GM21515 (cell line): ENCODE measurements at regions not wholly inside any gene's neighbourhood (a gene's known extent, or its start where the extent isn't known, plus 50 kb on each side); places are given as distances from the start of the nearest gene placed in this dataset.

Source experiments
- ATAC-seq: cut with Tn5 transposase; IDR thresholded peaks from one replicate; pipeline ENCODE4 v1.9.1; 2021; ENCODE audit not compliant: unreplicated experiment

DNA sequence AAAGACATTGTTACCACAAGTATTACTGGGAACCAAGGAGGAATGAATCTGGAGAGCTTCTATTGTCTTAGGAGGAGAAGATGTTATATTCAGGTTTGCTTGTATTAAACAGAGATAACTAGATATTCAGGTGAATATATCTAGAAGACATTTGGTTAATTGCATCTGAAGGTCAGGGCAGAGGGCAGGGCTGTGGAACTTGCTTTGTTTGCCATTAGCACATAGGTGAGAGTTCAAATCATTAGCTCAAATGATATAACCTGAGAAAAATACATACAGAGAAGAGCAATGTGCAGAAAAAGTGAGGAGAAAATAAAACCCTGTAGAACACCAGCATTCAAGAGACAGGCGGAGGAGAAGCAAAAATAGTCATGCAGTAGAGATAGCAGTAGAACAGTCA lies 116.8 kb downstream of the DNAJB9 start:
- ATAC-seq = no peak

DNA sequence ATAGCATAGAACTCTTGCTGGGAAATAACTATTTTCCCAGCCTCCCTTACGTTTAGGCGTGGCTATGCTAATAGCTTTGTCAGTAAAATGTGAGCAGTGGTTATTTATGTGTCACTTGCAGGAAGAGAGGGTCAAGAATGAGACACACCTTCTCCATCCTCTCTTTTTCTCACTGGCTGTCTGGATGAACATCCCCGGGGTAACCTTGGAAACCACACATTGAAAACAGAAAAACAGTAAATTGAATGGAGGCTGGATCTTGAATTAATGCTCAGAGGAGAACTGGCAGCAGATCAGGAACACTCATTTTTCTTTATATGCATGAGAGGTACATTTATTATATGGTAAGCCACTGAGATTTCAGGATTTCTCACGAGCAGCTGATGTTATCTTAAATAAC lies 127.6 kb downstream of the DNAJB9 start:
- no peak for ATAC-seq

DNA sequence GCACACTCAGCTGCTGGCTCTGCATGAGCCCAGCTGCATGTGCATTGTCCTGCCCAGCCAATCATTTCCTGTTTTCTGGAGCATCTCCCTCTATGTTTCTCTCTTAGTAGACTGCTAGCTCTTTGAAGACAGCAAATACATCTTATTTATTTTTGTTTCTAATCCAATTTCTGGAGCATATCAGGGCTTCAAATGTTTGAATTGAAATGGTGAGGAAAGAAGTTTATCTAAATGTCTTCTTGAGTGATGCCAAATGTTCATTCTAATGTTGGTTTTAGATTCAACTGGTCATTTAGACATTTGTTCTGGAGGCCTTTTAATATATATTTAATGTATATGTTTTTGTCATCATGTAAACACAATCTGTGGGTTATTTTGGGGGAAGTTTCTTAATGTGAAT lies 141.9 kb downstream of the DNAJB9 start:
- no peak for ATAC-seq

GRCh38 chr7:108716783-108717182 lies 147.1 kb downstream of the DNAJB9 start:
- ATAC-seq = no peak

DNA sequence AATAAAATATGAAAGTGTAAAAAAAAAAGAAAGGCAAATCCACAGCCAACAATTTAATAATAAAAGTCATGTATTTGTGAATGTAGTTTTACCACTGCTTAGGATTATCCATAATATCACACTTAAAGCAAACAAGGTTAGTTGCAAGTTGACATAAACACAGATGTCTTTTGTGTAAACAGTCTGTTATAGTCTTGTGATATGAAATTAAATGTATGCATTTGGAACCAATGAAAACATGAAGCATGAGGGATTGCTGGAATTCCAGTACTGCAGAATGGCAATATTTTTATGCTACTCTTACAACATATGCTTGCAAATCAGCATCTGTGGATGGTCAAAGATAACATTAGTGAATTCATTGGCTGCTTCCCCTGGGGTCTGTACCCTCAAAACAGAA lies 148.1 kb downstream of the DNAJB9 start:
- ATAC-seq = no peak

GRCh38 chr7:108719631-108720030 lies 150.0 kb downstream of the DNAJB9 start:
- ATAC-seq = no peak

- no peak for ATAC-seq
Measured at GRCh38 chr7:108722561-108722960, 152.9 kb downstream of the DNAJB9 start.

DNA sequence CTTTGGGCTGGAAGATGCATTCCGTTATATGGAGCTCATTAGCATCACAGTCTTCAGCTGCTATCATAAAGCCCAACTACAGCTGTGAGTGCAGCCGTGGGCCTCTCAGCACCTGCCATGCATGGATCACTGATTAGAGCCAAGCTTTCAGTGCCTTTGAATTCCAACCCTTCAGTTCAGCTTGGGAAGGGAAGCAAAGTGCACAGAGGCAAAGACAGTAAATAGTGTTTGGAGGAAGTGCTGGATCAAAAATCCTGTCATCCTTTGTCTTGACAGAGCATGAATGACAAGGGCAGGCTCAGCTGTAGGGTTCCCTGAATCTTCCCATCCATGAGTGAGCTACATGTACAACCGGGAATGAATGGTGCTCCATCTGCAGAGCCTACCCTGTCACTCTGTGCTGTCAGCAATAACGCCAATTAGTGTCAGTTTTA lies 153.7 kb downstream of the DNAJB9 start:
- no peak for ATAC-seq

- ATAC-seq = no peak
Measured at GRCh38 chr7:108724251-108725100, 154.8 kb downstream of the DNAJB9 start.

DNA sequence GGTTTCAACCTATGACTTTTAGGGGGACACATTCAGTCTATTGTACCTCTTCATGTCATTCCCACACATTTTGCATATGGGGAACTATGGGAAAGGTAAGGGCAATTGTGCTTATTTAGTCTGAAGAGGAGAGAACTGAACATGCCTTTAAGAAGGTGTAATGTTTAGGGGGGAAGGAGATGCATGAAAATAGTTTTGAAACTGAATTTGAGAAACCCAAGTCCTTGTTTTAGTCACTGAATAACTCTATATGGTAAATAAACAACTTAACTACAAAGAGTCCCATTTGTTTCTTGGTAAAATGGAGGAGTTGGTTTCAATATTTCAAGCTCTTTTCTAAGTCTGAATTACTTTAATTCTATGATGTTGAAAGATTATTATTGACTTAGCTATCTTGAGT lies 166.1 kb downstream of the DNAJB9 start:
- ATAC-seq = no peak

- no peak for ATAC-seq
Measured at GRCh38 chr7:108736221-108736891, 166.7 kb downstream of the DNAJB9 start.

GRCh38 chr7:108770981-108771745 lies 201.5 kb downstream of the DNAJB9 start:
- no peak for ATAC-seq

DNA sequence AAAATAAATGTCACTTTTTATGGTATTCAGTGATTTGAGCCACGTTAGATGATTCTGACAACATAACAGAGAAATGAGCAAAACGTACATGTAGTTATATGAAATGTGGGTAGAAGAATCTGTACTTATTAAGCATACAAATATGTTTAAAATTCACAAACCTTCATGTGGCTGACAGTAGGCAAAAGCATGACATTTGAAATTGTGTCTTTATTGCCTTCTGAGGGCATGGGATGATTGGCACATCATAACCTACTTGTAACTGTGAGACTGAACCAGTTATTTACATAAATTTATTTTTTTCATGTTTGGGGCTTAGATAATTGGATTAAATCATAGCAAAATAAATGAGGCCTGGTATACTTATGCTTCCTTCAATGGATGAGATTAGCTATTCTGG lies 202.2 kb downstream of the DNAJB9 start:
- ATAC-seq = no peak

GRCh38 chr7:108777966-108778365 lies 208.3 kb downstream of the DNAJB9 start:
- no peak for ATAC-seq

DNA sequence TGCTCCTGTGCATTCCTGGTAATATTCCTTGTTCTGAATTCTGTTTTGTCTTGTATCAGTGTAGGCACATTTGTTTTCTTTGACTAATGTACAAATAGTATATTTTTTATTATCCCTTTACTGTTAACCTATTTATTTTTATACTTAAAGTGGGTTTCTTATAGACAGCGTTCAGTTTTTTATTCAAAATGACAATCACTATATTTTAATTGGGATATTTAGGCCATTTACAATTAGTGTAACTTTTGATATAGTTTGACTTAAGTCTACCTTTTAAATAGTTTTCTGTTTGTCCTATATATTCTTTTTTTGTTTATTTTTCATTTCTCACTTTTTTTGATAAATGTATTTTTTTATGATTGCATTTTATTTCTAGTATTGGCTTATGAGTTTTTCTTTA lies 219.8 kb downstream of the DNAJB9 start:
- no peak for ATAC-seq

DNA sequence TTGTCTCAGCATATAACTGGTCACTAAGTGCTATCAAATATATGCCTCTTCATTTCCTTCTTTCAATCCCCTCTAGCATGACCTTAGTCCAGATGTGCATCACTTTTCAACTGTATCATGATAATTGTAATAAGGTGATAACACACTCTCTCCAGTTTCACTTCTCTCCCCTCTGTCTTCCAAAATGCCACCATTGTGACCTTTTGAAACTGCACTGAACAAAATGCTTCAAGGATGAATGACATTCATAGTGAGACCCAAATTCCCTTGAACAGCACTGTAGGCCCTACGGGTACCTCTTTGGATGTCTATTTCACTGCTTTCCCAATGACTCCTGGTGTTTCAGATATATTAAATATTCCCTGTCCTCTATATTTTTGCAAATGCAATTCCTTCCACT lies 224.8 kb downstream of the DNAJB9 start:
- ATAC-seq = no peak

DNA sequence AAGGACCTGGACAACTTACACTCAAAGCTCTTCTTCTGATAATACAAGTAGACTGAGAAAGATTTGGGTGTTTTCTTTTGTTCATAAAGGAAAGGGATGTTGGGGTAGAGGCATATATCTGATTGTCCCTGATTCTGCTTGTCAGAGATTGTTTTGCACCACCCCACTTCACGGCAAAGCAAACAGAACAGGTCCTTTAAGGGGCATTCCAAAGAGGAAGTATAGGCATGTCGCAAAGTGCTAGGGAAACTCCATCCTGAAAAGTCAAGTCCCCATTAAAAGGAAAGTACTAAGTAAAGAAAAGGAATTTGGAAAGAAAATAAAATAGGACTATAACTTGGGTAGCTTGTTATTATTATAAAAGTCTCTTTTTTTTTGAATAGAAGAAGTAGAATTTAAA lies 233.0 kb downstream of the DNAJB9 start:
- no peak for ATAC-seq

DNA sequence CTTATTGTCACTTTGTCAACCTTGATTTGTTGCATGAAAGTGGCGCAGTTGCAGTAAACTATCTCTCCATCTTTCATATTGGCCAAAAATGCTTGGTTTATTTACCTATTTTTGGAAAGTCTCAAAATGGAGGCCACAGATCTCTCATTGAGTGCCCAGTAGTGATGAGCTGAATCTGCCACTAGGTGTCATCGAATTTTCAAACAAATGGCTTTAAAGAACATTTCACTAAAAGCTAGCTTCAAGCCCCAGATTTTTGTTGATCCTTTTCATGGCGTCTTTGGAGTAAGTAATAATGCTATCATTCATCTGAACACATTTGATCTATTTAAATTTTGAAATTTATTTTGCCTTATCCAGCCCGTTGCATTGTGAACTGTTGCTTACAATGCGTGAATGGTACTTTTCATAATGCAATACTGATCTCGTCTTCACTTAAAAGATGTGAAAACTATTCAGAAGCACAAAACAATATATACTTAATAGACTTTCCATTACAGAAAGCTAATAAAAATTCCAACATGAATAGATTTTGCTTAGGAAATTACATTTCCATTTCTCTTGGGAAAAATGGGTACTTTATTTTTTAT lies 236.2 kb downstream of the DNAJB9 start:
- no peak for ATAC-seq

DNA sequence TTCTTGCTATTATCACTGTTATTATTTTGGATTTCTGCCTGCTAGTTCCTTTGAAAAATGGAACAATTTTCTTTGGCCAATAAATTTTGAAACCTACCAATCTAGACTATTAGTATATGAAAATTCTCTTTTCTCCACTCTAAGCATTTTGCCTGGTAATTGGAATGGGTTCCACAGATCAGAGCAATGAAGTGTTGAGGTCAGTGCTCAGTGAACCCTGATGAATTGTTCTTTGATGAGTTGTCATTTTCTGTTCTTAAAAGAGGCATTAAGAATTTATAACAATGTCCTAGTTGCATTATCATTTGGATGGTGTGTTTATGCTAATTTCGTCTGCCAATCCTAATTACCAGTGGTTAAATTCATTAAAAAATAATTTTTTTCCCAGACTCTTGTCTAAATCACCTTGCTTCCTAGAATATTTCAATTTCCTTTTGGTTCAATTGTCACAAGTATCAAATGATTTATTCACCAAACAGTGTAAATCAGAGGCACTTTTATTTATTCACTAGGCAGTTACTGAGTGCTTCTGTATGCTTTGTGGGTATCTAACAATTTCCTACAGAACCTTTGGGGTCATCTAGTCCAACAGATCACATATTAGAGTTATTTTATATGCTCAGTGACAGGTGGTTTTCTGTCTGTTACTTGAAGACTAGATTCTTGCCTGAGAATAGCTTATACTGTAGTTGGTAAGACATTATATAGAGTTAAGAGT lies 239.0 kb downstream of the DNAJB9 start:
- ATAC-seq = no peak

DNA sequence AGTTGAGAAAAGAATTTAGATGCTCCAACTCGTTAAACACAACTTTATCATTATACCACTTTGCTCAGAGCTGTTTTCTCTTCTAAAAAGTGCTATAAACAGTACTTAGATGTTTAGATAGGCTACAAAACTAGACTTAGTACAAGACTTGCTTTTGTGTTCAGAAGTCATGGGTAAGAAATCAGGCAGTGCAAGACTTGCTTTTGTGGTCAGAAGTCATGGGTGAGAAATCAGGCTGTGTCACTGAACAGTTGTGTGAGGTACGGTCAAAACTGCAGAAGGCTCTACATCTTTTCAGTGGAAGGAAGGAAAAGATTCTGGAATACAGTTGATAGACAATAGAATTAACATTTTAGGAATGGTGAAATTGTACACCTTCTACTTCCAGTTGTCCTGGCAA lies 239.7 kb downstream of the DNAJB9 start:
- no peak for ATAC-seq
